Adrenal gland (tissue), 9 donors: ENCODE measurements at regions not wholly inside any gene's neighbourhood (a gene's known extent, or its start where the extent isn't known, plus 50 kb on each side); places are given as distances from the start of the nearest gene placed in this dataset.

ENCODE experiments used
- DNase-seq, 7 donors: peaks; one replicate each; pipeline ENCODE4 v3.0.0-alpha.2; 2019 to 2020
- H3K27ac ChIP-seq, 5 donors: fragments of 200-600 bp; sonication (generic) in 4 of 5; 1 replicate in 3 of 5; 2 replicates in 2 of 5; pipeline versions ENCODE4 v1.5.1 to v1.8.0; 2016 to 2020; ENCODE audit warnings: mild to moderate bottlenecking in 1 of 5
- H3K27me3 ChIP-seq: fragments of 200-600 bp; 2 replicates; pipeline ENCODE4 v1.8.0; 2021
- H3K36me3 ChIP-seq, 2 donors: fragments of 200-600 bp; replicated peaks in 1 of 2; 1 replicate in 1 of 2; 2 replicates in 1 of 2; pipeline versions ENCODE4 v1.5.1 to v1.8.0; 2018 to 2022
- H3K4me1 ChIP-seq, 2 donors: fragments of 200-600 bp; replicated peaks in 1 of 2; 1 replicate in 1 of 2; 2 replicates in 1 of 2; pipeline versions ENCODE4 v1.5.1 to v1.8.0; 2018 to 2021
- H3K4me3 ChIP-seq, 4 donors: fragments of 200-600 bp; sonication (generic) in 3 of 4; one replicate each; pipeline ENCODE4 v1.5.1; 2016 to 2018
- H3K9me3 ChIP-seq, 3 donors: fragments of 200-600 bp; sonication (generic) in 1 of 3; replicated peaks in 1 of 3; 1 replicate in 2 of 3; 2 replicates in 1 of 3; pipeline versions ENCODE4 v1.5.1 to v1.8.0; 2016 to 2021
- CTCF ChIP-seq, 6 experiments: fragments of 450-650 bp in 4 of 6; fragments of 200-600 bp in 2 of 6; sonication (generic) in 1 of 6; IDR thresholded peaks; 1 replicate in 5 of 6; 2 replicates in 1 of 6; pipeline versions ENCODE4 v1.5.1 to v1.8.0; 2016 to 2021; ENCODE audit warnings: antibody characterized with exemption in 6 of 6, mild to moderate bottlenecking in 2 of 6, moderate library complexity in 1 of 6
- POLR2A ChIP-seq, 2 donors: fragments of 450-650 bp; IDR thresholded peaks; one replicate each; pipeline ENCODE4 v1.6.1; 2017; ENCODE audit warnings: antibody characterized with exemption in 2 of 2, mild to moderate bottlenecking in 2 of 2, moderate library complexity in 1 of 2
- WGBS, 4 donors: extraction: QIAGEN DNeasy Blood & Tissue Kit in 2 of 4; methylation state at CpG; one replicate each; pipeline versions ENCODE4 v1.1.5 to v1.1.7; 2013 to 2017; 5-methylcytosine and 5-hydroxymethylcytosine counted together
- intact Hi-C, 2 donors: fragments of 100-400 bp; cut with DNase I; formaldehyde crosslinking; loops; one replicate each; pipeline versions ENCODE4 v1.14.1 to v1.15.0; 2022 to 2023
- donor health status: healthy with polysubstance abuse.
- donor health status: Bipolar disorder and iron deficiency.
- donor health status: DM: yes; HTN: yes; CAD: no.
- donor health status: DM: no; HTN: no; CAD: no.
- donor health status: DM: no; HTN: no; CAD: no.

GRCh38 chr4:165684177-165684805 lies 188.7 kb upstream of the TLL1 start:
- Histone ChIP-seq H3K9me3 (no peaks in the 10 kb centered on the region), H3K4me1 (no peaks in the 10 kb centered on the region), H3K27me3 (no peaks in the 10 kb centered on the region), H3K36me3 (no peaks in the 10 kb centered on the region), H3K4me3 (no peak overlapping the region), H3K27ac (no peak overlapping the region)
- no peak for DNase-seq
- WGBS, 4 donors, result 78 to 86% (median 80%) methylated on average over 7 of the region's 7 CpGs
- TF ChIP-seq POLR2A (IDR thresholded peaks at IDR 0.05) (no peak), CTCF (IDR thresholded peaks at IDR 0.05) (no peak)
- intact Hi-C loops, result no loop called here

DNA sequence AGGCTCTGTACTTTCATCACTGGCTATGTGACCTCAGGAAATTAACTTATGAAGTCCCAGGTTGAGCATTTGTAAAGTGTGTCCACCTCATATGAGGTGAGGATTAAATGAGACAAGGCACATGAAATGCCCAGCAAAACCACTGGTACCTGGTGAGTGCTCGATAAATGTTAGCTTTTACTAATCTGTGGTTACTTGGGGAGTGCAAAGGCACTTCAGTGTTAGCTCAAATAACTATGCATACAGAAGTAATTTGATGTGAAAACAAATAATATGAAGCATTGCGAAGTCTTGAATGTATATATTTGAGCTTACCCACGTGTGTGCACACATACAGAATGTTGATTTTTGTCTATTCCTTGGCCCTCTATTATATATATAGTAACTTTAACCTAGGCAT lies 186.3 kb upstream of the TLL1 start:
- 78 to 95% (median 90%) methylated on average over 3 of the region's 3 CpGs for WGBS, 4 donors
- intact Hi-C loops, result no loop called here

GRCh38 chr4:165689159-165689558 lies 183.9 kb upstream of the TLL1 start:
- intact Hi-C loops, result no loop called here
- no peaks in the 10 kb centered on the region for H3K4me1 ChIP-seq
- no peak overlapping the region for H3K27ac ChIP-seq
- H3K9me3 ChIP-seq, result no peaks in the 10 kb centered on the region
- no peaks in the 10 kb centered on the region for H3K27me3 ChIP-seq
- no peak overlapping the region for H3K4me3 ChIP-seq
- TF ChIP-seq CTCF (IDR thresholded peaks at IDR 0.05), result no peak
- TF ChIP-seq POLR2A (IDR thresholded peaks at IDR 0.05), result no peak
- DNase-seq, result no peak
- H3K36me3 ChIP-seq, result no peaks in the 10 kb centered on the region
- 82 to 85% (median 83%) methylated on average over 3 of the region's 3 CpGs for WGBS, 4 donors

More for the DNA sequence above, 186.3 kb upstream of the TLL1 start:
- Histone ChIP-seq H3K9me3 (no peaks in the 10 kb centered on the region), H3K36me3 (no peaks in the 10 kb centered on the region), H3K27ac (no peak overlapping the region), H3K4me3 (no peak overlapping the region), H3K4me1 (no peaks in the 10 kb centered on the region), H3K27me3 (no peaks in the 10 kb centered on the region)
- TF ChIP-seq CTCF (IDR thresholded peaks at IDR 0.05), result no peak
- no peak for TF ChIP-seq POLR2A (IDR thresholded peaks at IDR 0.05)
- no peak for DNase-seq

- Histone ChIP-seq H3K4me1 (no peaks in the 10 kb centered on the region), H3K9me3 (no peaks in the 10 kb centered on the region), H3K4me3 (no peak overlapping the region), H3K27me3 (no peaks in the 10 kb centered on the region), H3K27ac (no peak overlapping the region), H3K36me3 (no peaks in the 10 kb centered on the region)
- WGBS, 4 donors, result 78 to 95% (median 89%) methylated on average over 3 of the region's 3 CpGs
- no peak for DNase-seq
- TF ChIP-seq CTCF (IDR thresholded peaks at IDR 0.05) (no peak), POLR2A (IDR thresholded peaks at IDR 0.05) (no peak)
- intact Hi-C loops, result no loop called here
Observed at GRCh38 chr4:165692082-165692481, 181.0 kb upstream of the TLL1 start.
